SK-N-SH treated with all-trans-retinoic acid at 6 μM for 48 hours (cell line): ENCODE measurements at regions not wholly inside any gene's neighbourhood (a gene's known extent, or its start where the extent isn't known, plus 50 kb on each side); places are given as distances from the start of the nearest gene placed in this dataset.

ENCODE experiments used
- ATAC-seq: fragments of 200-7000 bp; cut with Tn5 transposase; 3 replicates; pipeline ENCODE4 v1.9.1; 2020; ENCODE audit warnings: mild to moderate bottlenecking, moderate library complexity
- ARNTL ChIP-seq: fragments of 450-650 bp; formaldehyde crosslinking; IDR thresholded peaks from 2 replicates; pipeline ENCODE4 v1.5.0; 2020; ENCODE audit warnings: low read depth, mild to moderate bottlenecking, moderate library complexity, borderline replicate concordance
- BACH2 ChIP-seq: fragments of 250-450 bp; sonication (Bioruptor Pico); IDR thresholded peaks from 2 replicates; pipeline ENCODE4 v1.9.0; 2021; ENCODE audit warnings: mild to moderate bottlenecking, borderline replicate concordance
- CSDC2 ChIP-seq: fragments of 250-450 bp; sonication (Bioruptor Pico); IDR thresholded peaks from 2 replicates; pipeline ENCODE4 v1.5.0; 2020; ENCODE audit warnings: mild to moderate bottlenecking, moderate library complexity
- ESRRG ChIP-seq: fragments of 250-450 bp; sonication (Bioruptor Pico); IDR thresholded peaks from 2 replicates; pipeline ENCODE4 v1.6.1; 2021; ENCODE audit warnings: mild to moderate bottlenecking
- GLIS3 ChIP-seq: fragments of 250-450 bp; sonication (Bioruptor Pico); IDR thresholded peaks from 2 replicates; pipeline ENCODE4 v1.5.0; 2020; ENCODE audit warnings: mild to moderate bottlenecking, moderate library complexity
- ISL1 ChIP-seq: fragments of 250-450 bp; sonication (Bioruptor Pico); IDR thresholded peaks from 2 replicates; pipeline ENCODE4 v2.1.2; 2022; ENCODE audit warnings: mild to moderate bottlenecking, moderate library complexity
- OSR1 ChIP-seq: fragments of 250-450 bp; sonication (Bioruptor Pico); IDR thresholded peaks from 2 replicates; pipeline ENCODE4 v1.8.0; 2022; ENCODE audit warnings: moderate library complexity, mild to moderate bottlenecking, inconsistent platforms
- PPARA ChIP-seq: fragments of 250-450 bp; sonication (Bioruptor Pico); IDR thresholded peaks from 2 replicates; pipeline ENCODE4 v1.5.0; 2020; ENCODE audit warnings: mild to moderate bottlenecking, borderline replicate concordance
- RARB ChIP-seq: fragments of 250-450 bp; sonication (Bioruptor Pico); IDR thresholded peaks from 2 replicates; pipeline ENCODE4 v1.8.0; 2021; ENCODE audit warnings: mild to moderate bottlenecking, moderate library complexity
- SNAI2 ChIP-seq: fragments of 250-450 bp; sonication (Bioruptor Pico); IDR thresholded peaks from 2 replicates; pipeline ENCODE4 v1.5.0; 2020; ENCODE audit warnings: mild to moderate bottlenecking, moderate library complexity
- TCF4 ChIP-seq: fragments of 250-450 bp; sonication (Bioruptor Pico); IDR thresholded peaks from 2 replicates; pipeline ENCODE4 v1.8.0; 2021; ENCODE audit warnings: mild to moderate bottlenecking, moderate library complexity, borderline replicate concordance
- TOX ChIP-seq: fragments of 250-450 bp; sonication (Bioruptor Pico); IDR thresholded peaks from 2 replicates; pipeline ENCODE4 v1.8.0; 2021; ENCODE audit warnings: mild to moderate bottlenecking, moderate library complexity, borderline replicate concordance
- ZFP3 ChIP-seq: fragments of 250-450 bp; sonication (Bioruptor Pico); IDR thresholded peaks from 2 replicates; pipeline ENCODE4 v1.5.0; 2020; ENCODE audit warnings: mild to moderate bottlenecking, moderate library complexity
- ZFP30 ChIP-seq: fragments of 450-650 bp; formaldehyde crosslinking; IDR thresholded peaks from 2 replicates; pipeline ENCODE4 v1.5.0; 2022; ENCODE audit warnings: mild to moderate bottlenecking, moderate library complexity
- ZNF565 ChIP-seq: fragments of 450-650 bp; formaldehyde crosslinking; conservative IDR thresholded peaks from 2 replicates; pipeline ENCODE4 v1.5.0; 2020; ENCODE audit warnings: low read depth, mild to moderate bottlenecking, moderate library complexity
- ZNF70 ChIP-seq: fragments of 450-650 bp; formaldehyde crosslinking; IDR thresholded peaks from 2 replicates; pipeline ENCODE4 v1.5.0; 2020; ENCODE audit warnings: mild to moderate bottlenecking, moderate library complexity
- ZNF8 ChIP-seq: fragments of 450-650 bp; formaldehyde crosslinking; IDR thresholded peaks from 2 replicates; pipeline ENCODE4 v1.5.0; 2020; ENCODE audit warnings: mild to moderate bottlenecking, moderate library complexity
- TF ChIP-seq, protein P1 (sequence below): fragments of 250-450 bp; sonication (Bioruptor Pico); IDR thresholded peaks from 2 replicates; pipeline ENCODE4 v1.5.1; 2020; ENCODE audit warnings: low read depth, mild to moderate bottlenecking, moderate library complexity
- TF ChIP-seq, protein P2 (sequence below): fragments of 250-450 bp; sonication (Bioruptor Pico); IDR thresholded peaks from 2 replicates; pipeline ENCODE4 v1.8.0; 2020; ENCODE audit warnings: mild to moderate bottlenecking, moderate library complexity, borderline replicate concordance
- TF ChIP-seq, protein P3 (sequence below): fragments of 250-450 bp; sonication (Bioruptor Pico); IDR thresholded peaks from 2 replicates; pipeline ENCODE4 v1.8.0; 2021; ENCODE audit warnings: low read depth, mild to moderate bottlenecking, moderate library complexity, borderline replicate concordance
- TF ChIP-seq, protein P4 (sequence below): fragments of 250-450 bp; sonication (Bioruptor Pico); IDR thresholded peaks from 2 replicates; pipeline ENCODE4 v1.5.0; 2020; ENCODE audit warnings: mild to moderate bottlenecking, moderate library complexity
- TF ChIP-seq, protein P5 (sequence below): fragments of 250-450 bp; sonication (Bioruptor Pico); IDR thresholded peaks from 2 replicates; pipeline ENCODE4 v1.5.1; 2021; ENCODE audit warnings: mild to moderate bottlenecking, moderate library complexity

DNA sequence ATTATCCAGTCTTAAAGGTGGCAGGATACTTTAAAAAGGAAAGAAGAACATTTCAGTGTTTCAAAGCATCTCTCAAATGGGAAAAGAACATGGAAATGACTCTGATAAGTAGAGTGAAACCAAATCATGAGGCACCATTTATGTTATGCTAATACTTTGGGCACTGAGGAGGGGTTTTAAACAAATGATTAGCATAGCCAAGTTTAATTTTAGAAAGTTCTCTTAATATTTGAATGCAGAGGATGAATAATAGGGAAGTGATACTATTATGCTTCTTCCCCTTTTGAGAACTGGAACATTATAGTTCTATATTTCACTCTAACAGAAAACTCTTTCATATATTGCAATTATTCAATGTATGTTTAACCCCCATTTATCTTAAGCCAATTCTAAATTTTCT, 1181.9 kb upstream of the PRMT6 start:
- TF ChIP-seq, protein P1, sequence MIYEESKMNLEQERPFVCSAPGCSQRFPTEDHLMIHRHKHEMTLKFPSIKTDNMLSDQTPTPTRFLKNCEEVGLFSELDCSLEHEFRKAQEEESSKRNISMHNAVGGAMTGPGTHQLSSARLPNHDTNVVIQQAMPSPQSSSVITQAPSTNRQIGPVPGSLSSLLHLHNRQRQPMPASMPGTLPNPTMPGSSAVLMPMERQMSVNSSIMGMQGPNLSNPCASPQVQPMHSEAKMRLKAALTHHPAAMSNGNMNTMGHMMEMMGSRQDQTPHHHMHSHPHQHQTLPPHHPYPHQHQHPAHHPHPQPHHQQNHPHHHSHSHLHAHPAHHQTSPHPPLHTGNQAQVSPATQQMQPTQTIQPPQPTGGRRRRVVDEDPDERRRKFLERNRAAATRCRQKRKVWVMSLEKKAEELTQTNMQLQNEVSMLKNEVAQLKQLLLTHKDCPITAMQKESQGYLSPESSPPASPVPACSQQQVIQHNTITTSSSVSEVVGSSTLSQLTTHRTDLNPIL, result no peak
- no peak for ATAC-seq

DNA sequence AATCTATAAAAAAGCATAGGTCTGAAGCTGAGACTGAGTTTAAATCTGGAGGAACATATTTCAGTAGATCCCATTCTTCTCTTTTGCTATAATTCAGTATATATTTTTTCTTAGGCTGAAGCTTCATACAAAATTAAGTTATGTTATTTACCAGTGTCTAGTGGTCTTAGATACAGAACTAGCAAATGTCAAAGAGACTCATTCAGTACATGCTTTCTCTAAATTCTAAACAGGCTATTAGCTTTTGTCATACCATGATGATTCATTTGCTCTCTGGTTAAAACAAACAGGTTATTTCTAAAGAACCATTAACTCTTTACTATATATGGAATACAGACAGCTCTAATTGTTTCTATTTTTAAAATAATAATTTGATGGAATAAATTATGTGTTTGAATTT, 1170.2 kb upstream of the PRMT6 start:
- no peak for ATAC-seq
- TF ChIP-seq RARB (no peak), PPARA (CRISPR knock-in tag) (no peak), BACH2 (CRISPR knock-in tag) (no peak), TOX (no peak), OSR1 (CRISPR knock-in tag) (no peak), ZNF8 (CRISPR knock-in tag) (no peak), ZNF70 (CRISPR knock-in tag) (no peak), TCF4 (CRISPR knock-in tag) (no peak), CSDC2 (CRISPR knock-in tag) (no peak), ZFP30 (CRISPR knock-in tag) (no peak), GLIS3 (CRISPR knock-in tag) (no peak)
- TF ChIP-seq, protein P2, sequence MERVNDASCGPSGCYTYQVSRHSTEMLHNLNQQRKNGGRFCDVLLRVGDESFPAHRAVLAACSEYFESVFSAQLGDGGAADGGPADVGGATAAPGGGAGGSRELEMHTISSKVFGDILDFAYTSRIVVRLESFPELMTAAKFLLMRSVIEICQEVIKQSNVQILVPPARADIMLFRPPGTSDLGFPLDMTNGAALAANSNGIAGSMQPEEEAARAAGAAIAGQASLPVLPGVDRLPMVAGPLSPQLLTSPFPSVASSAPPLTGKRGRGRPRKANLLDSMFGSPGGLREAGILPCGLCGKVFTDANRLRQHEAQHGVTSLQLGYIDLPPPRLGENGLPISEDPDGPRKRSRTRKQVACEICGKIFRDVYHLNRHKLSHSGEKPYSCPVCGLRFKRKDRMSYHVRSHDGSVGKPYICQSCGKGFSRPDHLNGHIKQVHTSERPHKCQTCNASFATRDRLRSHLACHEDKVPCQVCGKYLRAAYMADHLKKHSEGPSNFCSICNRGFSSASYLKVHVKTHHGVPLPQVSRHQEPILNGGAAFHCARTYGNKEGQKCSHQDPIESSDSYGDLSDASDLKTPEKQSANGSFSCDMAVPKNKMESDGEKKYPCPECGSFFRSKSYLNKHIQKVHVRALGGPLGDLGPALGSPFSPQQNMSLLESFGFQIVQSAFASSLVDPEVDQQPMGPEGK, result no peak
- TF ChIP-seq, protein P1, result no peak
- TF ChIP-seq, protein P3, sequence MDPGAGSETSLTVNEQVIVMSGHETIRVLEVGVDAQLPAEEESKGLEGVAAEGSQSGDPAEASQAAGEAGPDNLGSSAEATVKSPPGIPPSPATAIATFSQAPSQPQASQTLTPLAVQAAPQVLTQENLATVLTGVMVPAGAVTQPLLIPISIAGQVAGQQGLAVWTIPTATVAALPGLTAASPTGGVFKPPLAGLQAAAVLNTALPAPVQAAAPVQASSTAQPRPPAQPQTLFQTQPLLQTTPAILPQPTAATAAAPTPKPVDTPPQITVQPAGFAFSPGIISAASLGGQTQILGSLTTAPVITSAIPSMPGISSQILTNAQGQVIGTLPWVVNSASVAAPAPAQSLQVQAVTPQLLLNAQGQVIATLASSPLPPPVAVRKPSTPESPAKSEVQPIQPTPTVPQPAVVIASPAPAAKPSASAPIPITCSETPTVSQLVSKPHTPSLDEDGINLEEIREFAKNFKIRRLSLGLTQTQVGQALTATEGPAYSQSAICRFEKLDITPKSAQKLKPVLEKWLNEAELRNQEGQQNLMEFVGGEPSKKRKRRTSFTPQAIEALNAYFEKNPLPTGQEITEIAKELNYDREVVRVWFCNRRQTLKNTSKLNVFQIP (CRISPR knock-in tag), result no peak
- TF ChIP-seq, protein P4, sequence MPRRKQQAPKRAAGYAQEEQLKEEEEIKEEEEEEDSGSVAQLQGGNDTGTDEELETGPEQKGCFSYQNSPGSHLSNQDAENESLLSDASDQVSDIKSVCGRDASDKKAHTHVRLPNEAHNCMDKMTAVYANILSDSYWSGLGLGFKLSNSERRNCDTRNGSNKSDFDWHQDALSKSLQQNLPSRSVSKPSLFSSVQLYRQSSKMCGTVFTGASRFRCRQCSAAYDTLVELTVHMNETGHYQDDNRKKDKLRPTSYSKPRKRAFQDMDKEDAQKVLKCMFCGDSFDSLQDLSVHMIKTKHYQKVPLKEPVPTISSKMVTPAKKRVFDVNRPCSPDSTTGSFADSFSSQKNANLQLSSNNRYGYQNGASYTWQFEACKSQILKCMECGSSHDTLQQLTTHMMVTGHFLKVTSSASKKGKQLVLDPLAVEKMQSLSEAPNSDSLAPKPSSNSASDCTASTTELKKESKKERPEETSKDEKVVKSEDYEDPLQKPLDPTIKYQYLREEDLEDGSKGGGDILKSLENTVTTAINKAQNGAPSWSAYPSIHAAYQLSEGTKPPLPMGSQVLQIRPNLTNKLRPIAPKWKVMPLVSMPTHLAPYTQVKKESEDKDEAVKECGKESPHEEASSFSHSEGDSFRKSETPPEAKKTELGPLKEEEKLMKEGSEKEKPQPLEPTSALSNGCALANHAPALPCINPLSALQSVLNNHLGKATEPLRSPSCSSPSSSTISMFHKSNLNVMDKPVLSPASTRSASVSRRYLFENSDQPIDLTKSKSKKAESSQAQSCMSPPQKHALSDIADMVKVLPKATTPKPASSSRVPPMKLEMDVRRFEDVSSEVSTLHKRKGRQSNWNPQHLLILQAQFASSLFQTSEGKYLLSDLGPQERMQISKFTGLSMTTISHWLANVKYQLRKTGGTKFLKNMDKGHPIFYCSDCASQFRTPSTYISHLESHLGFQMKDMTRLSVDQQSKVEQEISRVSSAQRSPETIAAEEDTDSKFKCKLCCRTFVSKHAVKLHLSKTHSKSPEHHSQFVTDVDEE (CRISPR knock-in tag), result no peak
- TF ChIP-seq, protein P5, sequence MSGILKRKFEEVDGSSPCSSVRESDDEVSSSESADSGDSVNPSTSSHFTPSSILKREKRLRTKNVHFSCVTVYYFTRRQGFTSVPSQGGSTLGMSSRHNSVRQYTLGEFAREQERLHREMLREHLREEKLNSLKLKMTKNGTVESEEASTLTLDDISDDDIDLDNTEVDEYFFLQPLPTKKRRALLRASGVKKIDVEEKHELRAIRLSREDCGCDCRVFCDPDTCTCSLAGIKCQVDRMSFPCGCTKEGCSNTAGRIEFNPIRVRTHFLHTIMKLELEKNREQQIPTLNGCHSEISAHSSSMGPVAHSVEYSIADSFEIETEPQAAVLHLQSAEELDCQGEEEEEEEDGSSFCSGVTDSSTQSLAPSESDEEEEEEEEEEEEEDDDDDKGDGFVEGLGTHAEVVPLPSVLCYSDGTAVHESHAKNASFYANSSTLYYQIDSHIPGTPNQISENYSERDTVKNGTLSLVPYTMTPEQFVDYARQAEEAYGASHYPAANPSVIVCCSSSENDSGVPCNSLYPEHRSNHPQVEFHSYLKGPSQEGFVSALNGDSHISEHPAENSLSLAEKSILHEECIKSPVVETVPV (CRISPR knock-in tag), result no peak

DNA sequence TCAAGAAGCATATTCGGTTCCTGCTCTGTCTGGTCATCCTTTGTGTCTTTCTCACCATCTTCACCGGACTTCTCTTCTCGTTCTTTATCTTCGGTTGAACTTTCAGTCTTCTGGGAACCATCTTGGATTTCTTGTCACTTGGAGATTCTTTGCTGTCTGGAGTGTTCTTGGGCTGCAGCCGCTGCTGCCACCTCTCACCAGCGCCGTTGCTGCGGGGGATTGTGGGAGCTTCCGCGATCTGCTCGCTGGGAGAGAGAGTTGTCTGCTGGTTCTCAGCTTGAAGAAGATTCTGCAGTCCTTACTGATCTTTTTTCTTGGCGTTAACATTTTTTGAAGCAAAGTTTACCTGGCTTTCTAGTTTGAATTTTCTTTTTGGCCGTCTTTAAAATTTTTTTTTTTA, 1165.2 kb upstream of the PRMT6 start:
- ATAC-seq, result no peak
- TF ChIP-seq RARB, result no peak
- TF ChIP-seq ZFP30 (CRISPR knock-in tag), result no peak
- no peak for TF ChIP-seq CSDC2 (CRISPR knock-in tag)
- no peak for TF ChIP-seq PPARA (CRISPR knock-in tag)
- TF ChIP-seq ZNF70 (CRISPR knock-in tag), result no peak
- TF ChIP-seq, protein P5 (CRISPR knock-in tag), result no peak
- TF ChIP-seq TCF4 (CRISPR knock-in tag), result no peak
- TF ChIP-seq SNAI2 (CRISPR knock-in tag), result no peak
- no peak for TF ChIP-seq ARNTL (CRISPR knock-in tag)
- no peak for TF ChIP-seq BACH2 (CRISPR knock-in tag)
- TF ChIP-seq, protein P1, result no peak
- TF ChIP-seq ZFP3 (CRISPR knock-in tag), result no peak
- TF ChIP-seq ISL1 (CRISPR knock-in tag), result no peak
- TF ChIP-seq, protein P3 (CRISPR knock-in tag), result no peak
- no peak for TF ChIP-seq TOX
- TF ChIP-seq ZNF565 (CRISPR knock-in tag), result no peak
- TF ChIP-seq GLIS3 (CRISPR knock-in tag), result no peak
- TF ChIP-seq ESRRG (CRISPR knock-in tag), result no peak
